GM18868 (cell line): ENCODE measurements at regions not wholly inside any gene's neighbourhood (a gene's known extent, or its start where the extent isn't known, plus 50 kb on each side); places are given as distances from the start of the nearest gene placed in this dataset.

Source experiments
- ATAC-seq: cut with Tn5 transposase; IDR thresholded peaks from one replicate; pipeline ENCODE4 v1.9.1; 2021; ENCODE audit warnings: mild to moderate bottlenecking, moderate library complexity; ENCODE audit not compliant: unreplicated experiment

GRCh38 chrX:68997911-68998310, 167.3 kb downstream of the PJA1 start:
- no peak for ATAC-seq

- ATAC-seq = no peak
Measured at GRCh38 chrX:68997511-68997910, 167.7 kb downstream of the PJA1 start.

GRCh38 chrX:68995780-68996551, 167.1 kb downstream of the EFNB1 start:
- ATAC-seq = no peak

GRCh38 chrX:68995386-68995779, 166.6 kb downstream of the EFNB1 start:
- no peak for ATAC-seq

GRCh38 chrX:68994891-68995255, 166.1 kb downstream of the EFNB1 start:
- no peak for ATAC-seq

- no peak for ATAC-seq
Measured at GRCh38 chrX:68994135-68994890, 165.5 kb downstream of the EFNB1 start.

GRCh38 chrX:68992821-68993397, 164.1 kb downstream of the EFNB1 start:
- no peak for ATAC-seq

- ATAC-seq = no peak
Measured at GRCh38 chrX:68991691-68992345, 163.0 kb downstream of the EFNB1 start.

- ATAC-seq = no peak
Measured at GRCh38 chrX:68990948-68991347, 162.1 kb downstream of the EFNB1 start.

- ATAC-seq = no peak
Measured at GRCh38 chrX:68989865-68990606, 161.2 kb downstream of the EFNB1 start.

- ATAC-seq = no peak
Measured at GRCh38 chrX:68989456-68989855, 160.6 kb downstream of the EFNB1 start.

- no peak for ATAC-seq
Measured at GRCh38 chrX:68988865-68989264, 160.0 kb downstream of the EFNB1 start.

GRCh38 chrX:68985135-68985755, 156.4 kb downstream of the EFNB1 start:
- ATAC-seq = no peak

GRCh38 chrX:68983004-68983857, 154.4 kb downstream of the EFNB1 start:
- ATAC-seq = no peak

- no peak for ATAC-seq
Measured at GRCh38 chrX:68982476-68982875, 153.7 kb downstream of the EFNB1 start.

- no peak for ATAC-seq
Measured at GRCh38 chrX:68980906-68981616, 152.2 kb downstream of the EFNB1 start.

GRCh38 chrX:68978655-68979054, 149.8 kb downstream of the EFNB1 start:
- no peak for ATAC-seq

- no peak for ATAC-seq
Measured at GRCh38 chrX:68978255-68978654, 149.4 kb downstream of the EFNB1 start.

- no peak for ATAC-seq
Measured at GRCh38 chrX:68953331-68953730, 124.5 kb downstream of the EFNB1 start.
